ENCODE measurements at regions not wholly inside any gene's neighbourhood (a gene's known extent, or its start where the extent isn't known, plus 50 kb on each side); places are given as distances from the start of the nearest gene placed in this dataset.

- TF ChIP-seq, protein P1, sequence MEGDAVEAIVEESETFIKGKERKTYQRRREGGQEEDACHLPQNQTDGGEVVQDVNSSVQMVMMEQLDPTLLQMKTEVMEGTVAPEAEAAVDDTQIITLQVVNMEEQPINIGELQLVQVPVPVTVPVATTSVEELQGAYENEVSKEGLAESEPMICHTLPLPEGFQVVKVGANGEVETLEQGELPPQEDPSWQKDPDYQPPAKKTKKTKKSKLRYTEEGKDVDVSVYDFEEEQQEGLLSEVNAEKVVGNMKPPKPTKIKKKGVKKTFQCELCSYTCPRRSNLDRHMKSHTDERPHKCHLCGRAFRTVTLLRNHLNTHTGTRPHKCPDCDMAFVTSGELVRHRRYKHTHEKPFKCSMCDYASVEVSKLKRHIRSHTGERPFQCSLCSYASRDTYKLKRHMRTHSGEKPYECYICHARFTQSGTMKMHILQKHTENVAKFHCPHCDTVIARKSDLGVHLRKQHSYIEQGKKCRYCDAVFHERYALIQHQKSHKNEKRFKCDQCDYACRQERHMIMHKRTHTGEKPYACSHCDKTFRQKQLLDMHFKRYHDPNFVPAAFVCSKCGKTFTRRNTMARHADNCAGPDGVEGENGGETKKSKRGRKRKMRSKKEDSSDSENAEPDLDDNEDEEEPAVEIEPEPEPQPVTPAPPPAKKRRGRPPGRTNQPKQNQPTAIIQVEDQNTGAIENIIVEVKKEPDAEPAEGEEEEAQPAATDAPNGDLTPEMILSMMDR (IDR thresholded peaks at IDR 0.05; ENCODE audit: insufficient read depth, low read length, severe bottlenecking) = no peak
- Histone ChIP-seq H3K27me3 (ENCODE audit: control insufficient read depth, insufficient read depth, low read length) (no peaks in the 10 kb centered on the region), H3K4me3 (ENCODE audit: low read depth, low read length) (no peak overlapping the region), H3K36me3 (ENCODE audit: control insufficient read depth, insufficient read depth, low read length) (no peaks in the 10 kb centered on the region)
- FAIRE-seq (no peak), DNase-seq (ENCODE audit: low read depth) (no peak)
Measured at GRCh38 chr10:128481152-128481840, 355.1 kb upstream of the MKI67 start.

DNA sequence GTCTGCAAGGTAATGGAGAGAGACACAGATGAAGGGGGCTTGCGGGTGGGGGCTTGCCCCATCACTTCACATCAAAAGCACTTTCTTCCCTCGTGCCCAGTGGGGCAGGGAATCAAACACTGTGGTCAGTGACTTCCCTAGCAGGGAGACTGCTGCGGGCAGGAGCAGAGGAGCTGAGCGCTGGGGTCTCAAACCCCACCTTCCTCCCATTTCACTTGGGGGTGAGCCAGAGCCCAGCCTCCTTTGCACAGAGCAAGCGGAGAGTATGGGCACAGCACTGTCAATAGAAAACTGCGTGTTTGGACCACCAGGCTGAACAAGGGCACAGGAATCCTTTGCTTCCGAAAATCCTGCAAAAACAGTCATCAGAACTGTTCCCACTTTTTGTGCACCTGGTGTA lies 355.8 kb upstream of the MKI67 start:
- no peak overlapping the region for H3K4me3 ChIP-seq (ENCODE audit: low read depth, low read length)
- no peak for DNase-seq (ENCODE audit: low read depth)
- no peak for FAIRE-seq
- TF ChIP-seq, protein P1 (IDR thresholded peaks at IDR 0.05; ENCODE audit: insufficient read depth, low read length, severe bottlenecking) = no peak
- no peaks in the 10 kb centered on the region for H3K27me3 ChIP-seq (ENCODE audit: control insufficient read depth, insufficient read depth, low read length)
- no peaks in the 10 kb centered on the region for H3K36me3 ChIP-seq (ENCODE audit: control insufficient read depth, insufficient read depth, low read length)

DNA sequence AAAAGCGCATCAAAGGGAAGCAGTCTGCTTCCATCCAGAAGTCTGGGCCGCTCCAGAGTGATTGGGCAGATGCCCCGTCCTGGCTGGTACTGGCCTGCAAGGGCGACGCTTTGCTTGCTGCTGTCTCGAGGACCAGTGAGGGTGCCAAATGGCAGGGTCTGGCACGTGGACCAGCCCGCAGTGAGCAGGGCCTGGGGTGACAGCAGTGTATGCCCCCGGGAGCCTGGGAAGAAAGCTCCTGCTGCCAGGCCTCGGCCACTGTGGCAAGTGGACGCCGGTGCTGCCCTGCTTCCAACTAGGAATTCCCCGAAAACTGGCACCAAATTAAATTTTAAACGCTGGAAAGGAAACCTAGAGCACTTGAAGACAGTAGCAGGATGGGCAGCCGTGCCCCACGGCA lies 357.0 kb upstream of the MKI67 start:
- TF ChIP-seq, protein P1 (IDR thresholded peaks at IDR 0.05; ENCODE audit: insufficient read depth, low read length, severe bottlenecking) = no peak
- FAIRE-seq (no peak), DNase-seq (ENCODE audit: low read depth) (no peak)
- no peaks in the 10 kb centered on the region for H3K36me3 ChIP-seq (ENCODE audit: control insufficient read depth, insufficient read depth, low read length)
- H3K27me3 ChIP-seq (ENCODE audit: control insufficient read depth, insufficient read depth, low read length) = no peaks in the 10 kb centered on the region
- no peak overlapping the region for H3K4me3 ChIP-seq (ENCODE audit: low read depth, low read length)

DNA sequence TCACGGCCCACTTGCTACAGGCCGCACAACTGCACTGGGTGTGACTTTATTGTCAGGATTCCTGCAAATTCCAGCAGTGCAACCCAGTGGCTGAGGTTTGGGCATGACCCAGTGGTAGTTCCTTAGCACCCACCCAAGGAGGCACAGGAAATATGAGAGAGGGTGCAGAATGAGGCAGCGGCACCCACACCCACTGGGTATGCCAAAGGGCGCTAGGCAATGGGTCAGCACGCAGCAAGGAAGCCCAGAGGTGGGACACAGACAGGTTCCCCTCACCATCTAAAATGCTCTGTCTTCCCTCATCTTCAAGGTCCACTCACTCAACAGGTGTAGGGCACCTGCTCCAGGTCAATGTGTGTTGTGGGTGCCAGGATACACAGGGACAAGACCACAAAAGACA lies 357.8 kb upstream of the MKI67 start:
- FAIRE-seq = no peak
- no peaks in the 10 kb centered on the region for H3K36me3 ChIP-seq (ENCODE audit: control insufficient read depth, insufficient read depth, low read length)
- H3K27me3 ChIP-seq (ENCODE audit: control insufficient read depth, insufficient read depth, low read length) = no peaks in the 10 kb centered on the region
- H3K4me3 ChIP-seq (ENCODE audit: low read depth, low read length) = no peak overlapping the region
- DNase-seq (ENCODE audit: low read depth) = no peak
- TF ChIP-seq, protein P1 (IDR thresholded peaks at IDR 0.05; ENCODE audit: insufficient read depth, low read length, severe bottlenecking) = no peak

GRCh38 chr10:128485701-128486235 lies 359.5 kb upstream of the MKI67 start:
- TF ChIP-seq, protein P1 (IDR thresholded peaks at IDR 0.05; ENCODE audit: insufficient read depth, low read length, severe bottlenecking) = no peak
- no peak for DNase-seq (ENCODE audit: low read depth)
- Histone ChIP-seq H3K27me3 (ENCODE audit: control insufficient read depth, insufficient read depth, low read length) (no peaks in the 10 kb centered on the region), H3K36me3 (ENCODE audit: control insufficient read depth, insufficient read depth, low read length) (no peaks in the 10 kb centered on the region), H3K4me3 (ENCODE audit: low read depth, low read length) (no peak overlapping the region)
- no peak for FAIRE-seq

DNA sequence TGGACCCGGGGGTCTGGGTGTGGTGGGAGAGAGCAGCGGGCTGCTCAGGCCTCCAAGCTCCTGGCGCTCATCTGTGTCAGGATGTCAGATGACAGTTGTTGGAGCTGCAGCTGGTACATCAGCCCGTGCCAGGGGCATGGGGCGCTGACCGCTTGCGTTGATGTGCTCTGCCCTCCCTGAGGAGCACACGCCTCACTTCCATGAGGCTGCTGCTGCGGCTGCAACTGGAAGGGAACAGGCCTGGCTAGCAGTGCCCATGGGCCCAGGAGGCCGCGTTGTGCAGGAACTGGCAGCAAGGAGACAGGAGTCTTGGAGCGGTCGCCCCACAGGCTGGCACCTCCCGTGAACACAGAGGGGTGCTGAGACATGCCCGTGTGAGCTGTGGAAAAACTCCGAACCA lies 361.3 kb upstream of the MKI67 start:
- H3K4me3 ChIP-seq (ENCODE audit: low read depth, low read length) = no peak overlapping the region
- FAIRE-seq (no peak), DNase-seq (ENCODE audit: low read depth) (no peak)
- no peaks in the 10 kb centered on the region for H3K27me3 ChIP-seq (ENCODE audit: control insufficient read depth, insufficient read depth, low read length)
- TF ChIP-seq, protein P1 (IDR thresholded peaks at IDR 0.05; ENCODE audit: insufficient read depth, low read length, severe bottlenecking) = no peak
- H3K36me3 ChIP-seq (ENCODE audit: control insufficient read depth, insufficient read depth, low read length) = no peaks in the 10 kb centered on the region

Data from bronchial epithelial cell (primary cell).